H1 (cell line): ENCODE measurements at regions not wholly inside any gene's neighbourhood (a gene's known extent, or its start where the extent isn't known, plus 50 kb on each side); places are given as distances from the start of the nearest gene placed in this dataset.

Experiments
- CBX5 ChIP-seq: fragments of 300-800, 300-1000 bp; sonication (generic); IDR thresholded peaks from 2 replicates; pipeline ENCODE4 v1.7.1; 2016; ENCODE audit warnings: antibody characterized with exemption, low read length, low read depth
- FOSL1 ChIP-seq: IDR thresholded peaks from 2 replicates; pipeline ENCODE4 v1.6.1; 2011; ENCODE audit warnings: mild to moderate bottlenecking, low read depth, low read length, moderate library complexity; ENCODE audit not compliant: insufficient read depth
- HDAC2 ChIP-seq, 2 experiments: fragments of 300-600 bp in 1 of 2; sonication (generic) in 1 of 2; IDR thresholded peaks; 2 replicates each; pipeline ENCODE4 v1.6.1; 2011 to 2012; ENCODE audit warnings: low read depth in 2 of 2, low read length in 2 of 2, mild to moderate bottlenecking in 2 of 2, moderate library complexity in 2 of 2, borderline replicate concordance in 1 of 2, inconsistent platforms in 1 of 2
- MAFK ChIP-seq: IDR thresholded peaks from 2 replicates; pipeline ENCODE4 v1.6.1; 2012; ENCODE audit warnings: low read depth, mild to moderate bottlenecking, improper control_type of control experiment, low read length
- NANOG ChIP-seq: IDR thresholded peaks from 2 replicates; pipeline ENCODE4 v1.6.1; 2011; ENCODE audit warnings: low read length, low read depth, mild to moderate bottlenecking, inconsistent platforms; ENCODE audit not compliant: insufficient read depth, poor library complexity, severe bottlenecking
- RNF2 ChIP-seq: fragments of 200-900, 300-1000 bp; sonication (generic); IDR thresholded peaks from 2 replicates; pipeline ENCODE4 v1.7.1; 2016; ENCODE audit warnings: borderline replicate concordance, low read depth, mild to moderate bottlenecking, antibody characterized with exemption, low read length; ENCODE audit not compliant: poor library complexity, severe bottlenecking; ENCODE audit errors: missing control alignments
- SIN3A ChIP-seq, 2 experiments: IDR thresholded peaks in 1 of 2; conservative IDR thresholded peaks in 1 of 2; 2 replicates each; pipeline ENCODE4 v1.6.1; 2011 to 2012; ENCODE audit warnings: low read length in 2 of 2, improper control_type of control experiment in 1 of 2, low read depth in 1 of 2, mild to moderate bottlenecking in 1 of 2
- SIX5 ChIP-seq: IDR thresholded peaks from 2 replicates; pipeline ENCODE4 v1.6.1; 2011; ENCODE audit warnings: mild to moderate bottlenecking, low read depth, low read length
- SP4 ChIP-seq: IDR thresholded peaks from 2 replicates; pipeline ENCODE4 v1.6.1; 2012; ENCODE audit warnings: low read length, inconsistent platforms
- SRF ChIP-seq: IDR thresholded peaks from 2 replicates; pipeline ENCODE4 v1.6.1; 2011; ENCODE audit warnings: mild to moderate bottlenecking, low read depth, low read length, moderate library complexity
- TF ChIP-seq, protein P1 (sequence below): fragments of 300-600 bp; sonication (generic); IDR thresholded peaks from 2 replicates; pipeline ENCODE4 v1.7.1; 2012; ENCODE audit warnings: low read length, moderate library complexity, mild to moderate bottlenecking, inconsistent platforms; ENCODE audit not compliant: insufficient replicate concordance

DNA sequence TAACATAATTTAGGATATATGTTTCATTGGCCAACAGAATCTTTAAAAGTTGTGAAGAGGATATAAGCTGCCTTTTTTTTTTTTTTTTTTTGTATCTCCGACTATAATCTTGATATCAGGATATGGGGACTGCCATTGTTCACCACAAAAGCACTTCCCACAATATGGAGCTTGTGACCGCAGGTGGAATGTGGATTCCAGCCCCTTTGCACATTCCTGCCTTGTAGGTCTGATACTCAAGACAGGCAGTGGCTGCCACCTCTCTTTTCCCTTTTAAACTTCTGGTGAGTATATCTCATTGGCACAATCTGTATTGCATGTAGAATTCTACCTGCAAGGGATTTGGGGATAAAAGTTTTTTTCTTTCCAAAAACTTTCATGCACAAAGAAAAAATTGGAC, 272.7 kb upstream of the VWC2 start (continued):
- TF ChIP-seq, protein P1, sequence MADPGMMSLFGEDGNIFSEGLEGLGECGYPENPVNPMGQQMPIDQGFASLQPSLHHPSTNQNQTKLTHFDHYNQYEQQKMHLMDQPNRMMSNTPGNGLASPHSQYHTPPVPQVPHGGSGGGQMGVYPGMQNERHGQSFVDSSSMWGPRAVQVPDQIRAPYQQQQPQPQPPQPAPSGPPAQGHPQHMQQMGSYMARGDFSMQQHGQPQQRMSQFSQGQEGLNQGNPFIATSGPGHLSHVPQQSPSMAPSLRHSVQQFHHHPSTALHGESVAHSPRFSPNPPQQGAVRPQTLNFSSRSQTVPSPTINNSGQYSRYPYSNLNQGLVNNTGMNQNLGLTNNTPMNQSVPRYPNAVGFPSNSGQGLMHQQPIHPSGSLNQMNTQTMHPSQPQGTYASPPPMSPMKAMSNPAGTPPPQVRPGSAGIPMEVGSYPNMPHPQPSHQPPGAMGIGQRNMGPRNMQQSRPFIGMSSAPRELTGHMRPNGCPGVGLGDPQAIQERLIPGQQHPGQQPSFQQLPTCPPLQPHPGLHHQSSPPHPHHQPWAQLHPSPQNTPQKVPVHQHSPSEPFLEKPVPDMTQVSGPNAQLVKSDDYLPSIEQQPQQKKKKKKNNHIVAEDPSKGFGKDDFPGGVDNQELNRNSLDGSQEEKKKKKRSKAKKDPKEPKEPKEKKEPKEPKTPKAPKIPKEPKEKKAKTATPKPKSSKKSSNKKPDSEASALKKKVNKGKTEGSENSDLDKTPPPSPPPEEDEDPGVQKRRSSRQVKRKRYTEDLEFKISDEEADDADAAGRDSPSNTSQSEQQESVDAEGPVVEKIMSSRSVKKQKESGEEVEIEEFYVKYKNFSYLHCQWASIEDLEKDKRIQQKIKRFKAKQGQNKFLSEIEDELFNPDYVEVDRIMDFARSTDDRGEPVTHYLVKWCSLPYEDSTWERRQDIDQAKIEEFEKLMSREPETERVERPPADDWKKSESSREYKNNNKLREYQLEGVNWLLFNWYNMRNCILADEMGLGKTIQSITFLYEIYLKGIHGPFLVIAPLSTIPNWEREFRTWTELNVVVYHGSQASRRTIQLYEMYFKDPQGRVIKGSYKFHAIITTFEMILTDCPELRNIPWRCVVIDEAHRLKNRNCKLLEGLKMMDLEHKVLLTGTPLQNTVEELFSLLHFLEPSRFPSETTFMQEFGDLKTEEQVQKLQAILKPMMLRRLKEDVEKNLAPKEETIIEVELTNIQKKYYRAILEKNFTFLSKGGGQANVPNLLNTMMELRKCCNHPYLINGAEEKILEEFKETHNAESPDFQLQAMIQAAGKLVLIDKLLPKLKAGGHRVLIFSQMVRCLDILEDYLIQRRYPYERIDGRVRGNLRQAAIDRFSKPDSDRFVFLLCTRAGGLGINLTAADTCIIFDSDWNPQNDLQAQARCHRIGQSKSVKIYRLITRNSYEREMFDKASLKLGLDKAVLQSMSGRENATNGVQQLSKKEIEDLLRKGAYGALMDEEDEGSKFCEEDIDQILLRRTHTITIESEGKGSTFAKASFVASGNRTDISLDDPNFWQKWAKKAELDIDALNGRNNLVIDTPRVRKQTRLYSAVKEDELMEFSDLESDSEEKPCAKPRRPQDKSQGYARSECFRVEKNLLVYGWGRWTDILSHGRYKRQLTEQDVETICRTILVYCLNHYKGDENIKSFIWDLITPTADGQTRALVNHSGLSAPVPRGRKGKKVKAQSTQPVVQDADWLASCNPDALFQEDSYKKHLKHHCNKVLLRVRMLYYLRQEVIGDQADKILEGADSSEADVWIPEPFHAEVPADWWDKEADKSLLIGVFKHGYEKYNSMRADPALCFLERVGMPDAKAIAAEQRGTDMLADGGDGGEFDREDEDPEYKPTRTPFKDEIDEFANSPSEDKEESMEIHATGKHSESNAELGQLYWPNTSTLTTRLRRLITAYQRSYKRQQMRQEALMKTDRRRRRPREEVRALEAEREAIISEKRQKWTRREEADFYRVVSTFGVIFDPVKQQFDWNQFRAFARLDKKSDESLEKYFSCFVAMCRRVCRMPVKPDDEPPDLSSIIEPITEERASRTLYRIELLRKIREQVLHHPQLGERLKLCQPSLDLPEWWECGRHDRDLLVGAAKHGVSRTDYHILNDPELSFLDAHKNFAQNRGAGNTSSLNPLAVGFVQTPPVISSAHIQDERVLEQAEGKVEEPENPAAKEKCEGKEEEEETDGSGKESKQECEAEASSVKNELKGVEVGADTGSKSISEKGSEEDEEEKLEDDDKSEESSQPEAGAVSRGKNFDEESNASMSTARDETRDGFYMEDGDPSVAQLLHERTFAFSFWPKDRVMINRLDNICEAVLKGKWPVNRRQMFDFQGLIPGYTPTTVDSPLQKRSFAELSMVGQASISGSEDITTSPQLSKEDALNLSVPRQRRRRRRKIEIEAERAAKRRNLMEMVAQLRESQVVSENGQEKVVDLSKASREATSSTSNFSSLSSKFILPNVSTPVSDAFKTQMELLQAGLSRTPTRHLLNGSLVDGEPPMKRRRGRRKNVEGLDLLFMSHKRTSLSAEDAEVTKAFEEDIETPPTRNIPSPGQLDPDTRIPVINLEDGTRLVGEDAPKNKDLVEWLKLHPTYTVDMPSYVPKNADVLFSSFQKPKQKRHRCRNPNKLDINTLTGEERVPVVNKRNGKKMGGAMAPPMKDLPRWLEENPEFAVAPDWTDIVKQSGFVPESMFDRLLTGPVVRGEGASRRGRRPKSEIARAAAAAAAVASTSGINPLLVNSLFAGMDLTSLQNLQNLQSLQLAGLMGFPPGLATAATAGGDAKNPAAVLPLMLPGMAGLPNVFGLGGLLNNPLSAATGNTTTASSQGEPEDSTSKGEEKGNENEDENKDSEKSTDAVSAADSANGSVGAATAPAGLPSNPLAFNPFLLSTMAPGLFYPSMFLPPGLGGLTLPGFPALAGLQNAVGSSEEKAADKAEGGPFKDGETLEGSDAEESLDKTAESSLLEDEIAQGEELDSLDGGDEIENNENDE = no peak
- TF ChIP-seq MAFK (no peak), NANOG (no peak), FOSL1 (no peak), RNF2 (no peak), SIX5 (no peak), SIN3A (conservative IDR thresholded peaks at IDR 0.05 in 1 of 2, IDR thresholded peaks at IDR 0.05 in 1 of 2; ENCODE audit: low read depth in 1 of 2, low read length in 2 of 2) (no peak), SRF (no peak), HDAC2 (IDR thresholded peaks at IDR 0.05; ENCODE audit: borderline replicate concordance in 1 of 2, low read depth in 2 of 2, low read length in 2 of 2) (no peak), SP4 (no peak), CBX5 (no peak)
